Right hindlimb (tissue), 1 donor: ENCODE measurements at regions not wholly inside any gene's neighbourhood (a gene's known extent, or its start where the extent isn't known, plus 50 kb on each side); places are given as distances from the start of the nearest gene placed in this dataset.

Experiments
- DNase-seq: peaks from one replicate; pipeline ENCODE4 v3.0.0-alpha.2; 2018

DNA sequence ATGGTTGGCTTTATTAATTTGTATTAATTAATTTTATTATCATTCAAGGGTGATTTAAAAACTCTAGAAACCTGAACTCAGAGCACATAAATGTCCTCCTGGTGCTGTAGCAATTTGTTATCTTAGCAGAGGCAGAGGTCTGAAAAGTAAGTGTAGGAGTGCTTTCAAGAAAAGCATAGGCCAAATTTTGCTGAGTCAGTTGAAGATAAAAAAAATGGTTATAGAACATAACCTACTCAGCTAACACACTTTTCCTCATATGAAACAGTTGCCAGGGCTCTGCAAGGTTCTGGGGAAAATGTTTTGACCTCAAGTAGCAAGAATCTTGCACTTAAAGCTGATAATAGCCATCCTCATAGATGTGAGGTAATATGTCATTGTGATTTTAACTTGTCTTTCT is 53.5 kb upstream of the CHODL start:
- DNase-seq = no peak

GRCh38 chr21:18178509-18178908 is 66.1 kb upstream of the CHODL start:
- no peak for DNase-seq

DNA sequence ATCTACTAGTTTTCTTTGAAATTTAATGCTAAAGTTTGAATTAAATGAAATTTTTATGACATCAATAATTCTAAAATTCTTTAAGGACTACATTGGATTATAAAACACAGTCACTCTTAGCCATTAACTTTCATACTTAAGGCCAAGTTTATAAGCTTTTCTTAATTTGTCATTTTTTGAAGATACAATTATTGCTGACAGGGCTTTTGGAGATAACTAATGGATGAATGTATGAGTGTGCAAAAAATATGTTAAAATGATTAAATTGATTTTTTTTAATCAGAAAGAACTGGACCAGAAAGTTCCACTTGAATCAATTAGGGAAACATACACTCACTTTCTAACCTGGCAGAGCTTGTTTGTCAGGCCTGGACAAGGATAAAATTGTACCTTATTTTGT is 70.3 kb upstream of the CHODL start:
- DNase-seq = no peak

DNA sequence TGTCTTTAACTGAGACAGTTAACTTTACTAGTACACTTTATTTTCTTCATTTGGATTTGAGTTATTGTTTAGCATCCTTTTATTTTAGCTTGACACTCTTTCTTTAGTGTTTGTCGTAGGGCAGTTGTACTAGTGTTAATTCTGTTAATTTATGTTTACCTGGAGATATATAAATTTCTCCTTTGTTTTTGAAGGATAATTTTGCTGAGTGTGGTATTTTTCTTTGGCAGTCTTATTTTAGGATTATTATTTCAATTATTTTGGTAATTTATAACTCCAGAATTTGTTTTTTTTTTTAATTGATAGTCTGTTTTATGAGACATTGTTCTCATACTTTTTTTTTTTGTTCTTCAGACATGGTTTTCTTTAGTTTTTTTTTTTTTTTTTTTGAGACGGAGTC is 73.8 kb upstream of the CHODL start:
- DNase-seq = no peak

DNA sequence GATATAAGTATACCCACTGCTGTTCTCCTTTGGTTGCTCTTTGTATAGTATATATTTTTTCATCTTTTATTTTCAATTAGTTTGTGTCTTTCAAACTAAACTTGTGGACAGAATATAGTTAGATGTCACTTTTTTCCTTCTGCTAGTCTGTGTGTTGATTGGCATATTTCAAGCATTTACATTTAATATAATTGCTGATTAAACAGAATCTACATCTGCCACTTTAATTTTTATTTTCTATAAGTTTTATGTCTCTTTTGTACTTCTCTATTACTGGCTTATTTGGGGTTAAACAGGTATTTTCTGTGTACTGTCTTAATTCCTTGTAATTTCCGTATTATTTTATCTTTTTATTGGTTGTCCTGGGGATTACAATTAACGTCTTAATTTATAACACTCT is 74.4 kb upstream of the CHODL start:
- DNase-seq = no peak

DNA sequence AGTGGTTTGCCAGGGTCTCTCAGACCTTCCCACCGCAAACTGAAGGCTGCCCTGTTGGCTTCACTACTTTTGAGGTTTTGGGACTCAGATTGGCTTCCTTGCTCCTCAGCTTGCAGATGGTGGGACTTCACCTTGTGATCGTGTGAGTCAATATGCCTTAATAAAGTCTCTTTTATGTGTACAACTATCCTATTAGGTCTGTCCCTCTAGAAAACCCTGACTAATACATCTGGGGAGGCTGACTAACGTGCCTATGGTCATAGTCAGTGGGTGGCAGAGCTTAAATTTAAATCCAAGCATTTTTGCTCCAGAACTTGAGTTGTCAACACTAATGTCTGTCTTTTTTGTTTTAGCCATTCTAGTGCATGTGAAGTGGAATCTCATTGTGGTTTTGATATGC is 76.5 kb upstream of the CHODL start:
- DNase-seq = no peak

GRCh38 chr21:18164933-18165332 is 79.7 kb upstream of the CHODL start:
- no peak for DNase-seq

GRCh38 chr21:18164483-18164882 is 80.2 kb upstream of the CHODL start:
- no peak for DNase-seq

DNA sequence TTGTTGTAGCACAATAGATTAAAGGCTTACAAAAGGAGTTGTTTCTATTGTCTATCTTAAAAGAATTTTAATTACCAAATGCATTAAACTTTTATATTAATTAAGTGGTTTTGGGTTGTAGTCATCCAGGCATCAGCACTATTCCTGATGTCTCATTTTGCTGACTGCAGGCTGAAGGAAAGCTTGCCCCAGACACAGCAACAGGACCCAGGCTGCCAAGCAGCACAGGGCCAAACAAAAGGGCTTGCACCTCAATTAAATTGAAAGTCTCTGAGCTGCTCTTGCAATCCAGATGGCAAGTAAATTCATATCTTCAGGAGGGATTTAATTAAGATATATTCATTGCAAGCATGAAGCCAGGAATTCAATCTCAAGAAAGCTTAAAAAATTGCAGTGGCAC is 80.7 kb upstream of the CHODL start:
- no peak for DNase-seq

GRCh38 chr21:18161841-18162240 is 82.8 kb upstream of the CHODL start:
- no peak for DNase-seq

GRCh38 chr21:18157406-18157805 is 87.2 kb upstream of the CHODL start:
- no peak for DNase-seq

DNA sequence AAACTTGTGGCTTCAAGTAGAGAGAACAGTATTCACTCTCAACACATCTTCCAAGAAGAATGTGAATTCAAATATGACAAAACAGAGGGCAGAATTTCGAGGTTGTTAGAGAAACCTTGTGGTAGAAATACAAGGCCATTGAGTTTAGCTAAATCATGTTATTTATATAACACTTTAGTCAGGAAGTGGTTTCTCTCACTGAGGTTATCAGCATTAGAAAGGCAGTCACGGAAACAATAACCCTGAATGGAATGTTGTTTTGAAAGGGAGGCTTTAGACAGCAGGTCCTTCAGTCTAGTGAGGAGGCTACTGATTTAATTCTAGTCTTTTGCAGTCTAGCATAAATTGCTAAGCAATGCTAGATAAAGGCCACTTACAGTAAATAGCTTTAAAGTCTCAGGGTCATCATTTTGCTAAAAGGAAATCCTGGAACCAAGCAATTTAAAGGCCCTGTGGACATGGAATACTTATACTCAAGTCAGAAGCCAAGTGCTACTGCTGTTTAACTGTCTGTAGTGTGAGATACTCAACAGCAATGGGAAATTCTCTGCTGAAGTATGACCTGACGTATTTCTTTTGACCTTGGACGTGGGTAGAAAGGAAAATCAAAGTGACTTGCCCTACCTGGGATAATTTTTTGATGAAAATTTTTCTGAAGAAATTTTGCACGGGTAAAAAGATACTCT is 89.0 kb upstream of the CHODL start:
- DNase-seq = no peak

DNA sequence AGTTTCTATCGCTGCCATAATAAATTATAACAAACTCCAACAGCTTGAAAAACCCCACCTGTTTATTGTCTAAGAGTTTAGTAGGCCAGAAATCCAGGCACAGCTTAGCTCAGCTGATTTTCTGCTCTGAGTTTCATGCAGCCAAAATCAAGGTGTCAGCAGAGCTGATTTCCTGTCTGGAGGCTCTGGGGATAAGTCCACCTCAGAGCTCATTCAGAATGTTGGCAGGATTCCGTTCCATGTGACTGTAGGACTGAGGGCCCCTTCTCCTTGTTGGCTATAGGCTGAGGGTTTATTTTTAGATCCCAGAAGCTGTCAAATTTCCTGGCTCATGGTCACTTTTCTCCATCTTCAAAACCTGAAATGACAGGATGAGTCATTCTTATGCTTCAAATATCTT is 91.6 kb upstream of the CHODL start:
- DNase-seq = peak; percentile 57

DNA sequence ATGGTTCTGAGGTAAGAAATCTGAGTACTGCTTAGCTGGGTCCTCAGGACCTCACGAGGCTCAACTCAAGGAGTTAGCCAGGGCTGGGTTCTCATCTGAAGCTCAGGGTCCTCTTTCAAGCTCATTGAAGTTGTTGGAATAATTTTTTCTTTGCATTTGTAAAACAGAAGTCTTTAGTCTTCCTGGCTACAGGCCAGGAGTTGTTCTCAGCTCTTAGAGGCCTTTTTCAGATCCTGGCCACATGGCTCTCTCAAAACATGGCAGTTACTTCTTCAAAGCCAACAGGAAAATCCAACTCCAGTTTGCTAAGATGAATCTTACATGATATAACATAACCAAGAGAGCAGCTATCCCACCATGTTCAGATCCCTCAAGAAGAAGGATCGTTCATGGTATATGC is 92.3 kb upstream of the CHODL start:
- DNase-seq = no peak

DNA sequence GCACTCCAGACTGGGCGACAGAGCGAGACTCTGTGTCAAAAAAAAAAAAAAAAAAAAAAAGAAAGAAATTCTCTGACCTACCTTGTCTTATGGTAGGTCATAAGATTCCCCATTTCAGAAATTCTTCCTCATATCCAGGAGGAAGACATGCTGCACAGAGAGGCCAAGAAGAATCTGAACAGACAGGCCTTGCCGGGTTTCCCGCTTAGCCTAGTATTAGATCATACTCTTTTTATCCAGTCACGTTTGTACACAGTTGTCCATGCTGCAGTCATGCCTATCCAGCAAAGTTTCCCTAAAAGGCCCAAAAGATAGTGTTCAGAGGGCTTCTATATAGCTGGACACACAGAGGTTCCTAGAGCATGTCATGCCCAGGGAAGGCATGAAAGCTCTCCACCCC is 93.6 kb upstream of the CHODL start:
- no peak for DNase-seq

DNA sequence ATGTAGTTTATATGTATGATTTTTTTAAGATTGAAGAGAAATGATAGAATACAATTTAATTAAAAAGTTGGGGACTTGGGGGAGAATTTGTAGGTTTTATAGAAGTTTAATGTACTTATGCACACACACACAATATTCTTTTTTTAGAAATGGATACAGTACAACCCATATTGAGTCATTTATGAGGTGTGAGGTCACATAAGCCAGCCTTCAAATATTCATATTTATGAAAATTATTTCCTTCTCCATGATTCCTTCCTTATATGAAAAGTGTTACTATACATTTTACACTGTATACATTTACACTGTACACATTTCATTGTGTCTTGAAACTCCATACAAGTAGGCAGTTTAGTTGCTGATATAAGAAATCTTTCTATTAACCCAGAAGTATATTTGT is 96.2 kb upstream of the CHODL start:
- DNase-seq = no peak

DNA sequence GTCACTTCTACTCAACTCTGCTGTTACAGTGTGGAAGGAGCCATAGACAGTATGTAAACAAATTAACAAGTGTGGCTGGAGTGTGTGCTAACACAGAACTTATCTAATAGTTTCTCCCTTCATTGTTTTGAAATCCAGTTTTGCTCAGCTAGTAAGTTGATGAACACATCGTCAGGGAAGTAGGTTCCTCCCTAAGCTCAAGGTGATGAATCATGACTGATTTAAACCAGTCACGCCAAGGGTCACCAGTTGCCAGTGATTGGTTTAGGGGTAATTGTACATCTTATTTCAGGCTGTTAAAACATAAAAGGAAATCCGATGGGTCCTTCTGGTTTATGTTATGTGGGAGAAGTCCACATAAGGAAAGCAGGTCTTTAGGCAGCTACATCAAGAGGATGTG is 97.0 kb upstream of the CHODL start:
- DNase-seq = no peak

GRCh38 chr21:18146820-18147219 is 97.8 kb upstream of the CHODL start:
- DNase-seq = no peak

DNA sequence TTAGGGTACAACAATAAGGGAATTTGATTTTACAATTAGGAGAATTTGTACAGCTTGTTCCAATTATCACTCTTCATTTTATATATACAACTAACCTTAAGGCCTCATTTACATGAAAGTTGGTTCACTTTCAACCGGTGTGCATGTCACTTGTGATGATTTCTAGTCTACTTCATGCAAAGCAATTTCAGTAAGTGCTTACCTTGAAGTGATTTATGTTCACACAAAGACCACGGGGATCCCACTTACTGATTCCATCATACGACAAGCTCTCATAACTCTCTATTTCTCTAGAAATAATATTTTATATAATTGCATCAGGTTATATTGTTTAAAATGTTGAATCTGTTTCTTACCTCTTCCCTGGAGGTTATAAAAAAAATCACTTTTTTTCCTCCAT is 100.3 kb upstream of the CHODL start:
- DNase-seq = no peak

DNA sequence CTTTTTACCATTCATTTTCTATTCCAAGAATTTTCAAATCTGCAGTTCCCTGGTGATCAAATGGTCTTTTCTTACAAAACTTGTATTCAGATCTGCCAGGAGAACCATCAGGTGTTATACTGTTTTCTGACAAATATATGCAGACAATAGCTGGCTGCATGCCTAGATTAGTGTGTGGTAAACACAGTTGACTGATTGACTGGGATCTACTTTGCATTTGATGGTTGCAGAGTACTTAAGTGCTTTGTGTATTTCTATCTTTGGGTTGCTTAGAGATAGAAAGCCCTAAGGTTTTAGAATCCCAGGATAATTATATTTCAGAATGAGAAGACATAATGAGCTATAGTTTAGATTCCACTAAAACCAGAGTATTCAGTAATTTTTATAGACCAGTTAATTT is 102.0 kb upstream of the CHODL start:
- DNase-seq = no peak

- peak; percentile 49 for DNase-seq
Measured at GRCh38 chr21:18138507-18138906, 106.1 kb upstream of the CHODL start.

- no peak for DNase-seq
Measured at GRCh38 chr21:18129526-18129925, 115.1 kb upstream of the CHODL start.

GRCh38 chr21:18118566-18118965 is 126.1 kb upstream of the CHODL start:
- no peak for DNase-seq

DNA sequence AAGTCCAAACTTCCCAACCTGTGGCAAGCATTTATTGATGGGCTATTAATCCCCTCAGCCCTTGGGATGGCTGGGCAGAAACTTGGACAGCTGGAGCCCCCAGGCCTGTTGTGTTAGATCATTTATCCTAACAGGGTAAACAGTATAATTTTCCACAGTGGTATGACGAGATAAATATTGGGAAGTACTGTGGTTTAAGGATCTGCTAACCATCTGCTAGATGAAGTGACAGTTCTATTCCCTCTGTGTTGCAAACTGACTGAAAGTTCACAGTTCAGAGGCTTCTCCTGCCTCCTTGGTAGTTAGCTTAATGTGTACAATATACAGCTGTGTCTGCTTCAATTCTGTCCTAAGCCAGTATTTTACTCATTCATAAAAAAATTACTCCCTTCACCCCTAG is 127.5 kb upstream of the CHODL start:
- no peak for DNase-seq

DNA sequence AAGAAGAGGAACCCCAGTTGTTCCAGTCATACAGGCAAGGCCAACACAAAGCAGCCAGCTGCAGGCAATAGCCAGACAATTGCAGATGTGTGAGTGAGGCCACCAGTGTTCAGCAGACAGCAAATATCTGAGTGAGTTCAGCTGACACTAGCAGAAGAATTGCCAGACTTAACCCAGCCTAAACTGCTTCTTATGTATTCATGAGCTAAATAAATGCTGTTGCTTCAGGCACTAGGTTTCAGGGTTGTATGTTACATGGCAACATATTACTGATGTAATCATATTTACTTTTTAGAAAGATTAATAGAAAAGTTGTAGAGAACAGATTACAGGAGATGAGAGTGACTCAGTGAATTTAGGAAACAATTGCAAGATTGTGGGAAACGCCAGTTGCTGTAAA is 129.8 kb upstream of the CHODL start:
- peak; percentile 41 for DNase-seq

DNA sequence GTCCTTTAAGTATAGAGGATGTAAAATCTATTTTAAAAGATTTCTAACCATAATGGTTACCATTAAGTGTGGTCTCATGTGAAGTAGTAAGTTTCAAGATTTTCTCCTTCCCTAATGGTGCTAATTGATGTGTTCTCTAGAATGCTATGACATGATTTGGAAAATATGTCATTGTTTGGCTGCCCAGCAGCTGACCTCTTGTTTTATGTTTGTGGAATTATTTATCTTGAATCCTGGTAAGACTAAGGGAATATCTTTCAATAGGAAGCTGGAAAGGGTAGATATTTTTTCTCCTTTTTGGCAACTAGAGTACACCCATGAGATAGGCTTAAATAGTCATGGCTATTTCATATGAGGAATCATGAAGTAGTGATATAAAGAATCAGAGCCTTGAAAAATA is 139.8 kb upstream of the CHODL start:
- DNase-seq = peak; percentile 53
